NCI-H226 (cell line): ENCODE measurements at regions not wholly inside any gene's neighbourhood (a gene's known extent, or its start where the extent isn't known, plus 50 kb on each side); places are given as distances from the start of the nearest gene placed in this dataset.
"Not testable (repeated sequence)": the region's sequence is repeated elsewhere in the genome, so short reads cannot be mapped to it uniquely, and the experiment has no call there.

Source experiments
- DNase-seq: peaks from one replicate; pipeline ENCODE4 v3.0.0-alpha.2; 2015

DNA sequence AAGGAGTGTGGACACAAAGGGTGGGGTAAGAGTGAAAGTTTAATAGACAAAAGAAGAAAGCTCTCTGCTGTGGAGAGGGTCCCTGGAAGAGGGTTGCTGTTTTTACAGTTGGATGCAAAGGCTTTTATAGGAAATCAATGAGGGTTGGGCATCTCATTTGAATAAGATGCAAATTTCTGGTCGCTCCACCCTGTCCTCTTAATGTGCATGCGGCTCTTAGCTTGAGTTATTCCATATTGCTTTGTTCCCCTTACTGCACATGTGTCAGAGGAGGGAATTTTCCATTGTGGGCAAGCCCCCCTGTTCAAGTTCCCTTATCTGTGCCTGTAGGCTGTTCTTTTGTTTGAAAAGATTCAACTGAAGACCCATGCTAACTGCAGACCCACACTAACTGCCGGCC is 326.5 kb downstream of the BCL11A start:
- DNase-seq = no peak

DNA sequence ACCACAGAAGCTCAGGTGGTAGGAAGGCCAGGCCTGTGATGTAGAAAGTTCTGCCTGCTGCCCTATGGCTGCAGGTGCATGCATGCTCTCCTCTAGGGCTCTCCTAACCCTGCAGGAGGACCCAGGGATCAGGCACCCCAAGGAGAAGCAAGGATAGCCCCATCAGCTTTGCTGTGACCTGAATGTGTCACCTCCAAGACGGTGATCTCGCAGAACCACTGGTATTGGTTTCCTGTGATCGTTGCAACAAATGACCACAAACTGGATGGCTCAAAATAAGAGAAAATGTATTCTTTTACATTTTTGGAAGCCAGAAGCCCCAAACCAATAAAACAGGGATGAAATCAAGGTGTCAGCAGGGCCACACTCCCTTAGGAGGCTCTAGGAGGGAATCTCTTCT is 327.3 kb downstream of the BCL11A start:
- no peak for DNase-seq

DNA sequence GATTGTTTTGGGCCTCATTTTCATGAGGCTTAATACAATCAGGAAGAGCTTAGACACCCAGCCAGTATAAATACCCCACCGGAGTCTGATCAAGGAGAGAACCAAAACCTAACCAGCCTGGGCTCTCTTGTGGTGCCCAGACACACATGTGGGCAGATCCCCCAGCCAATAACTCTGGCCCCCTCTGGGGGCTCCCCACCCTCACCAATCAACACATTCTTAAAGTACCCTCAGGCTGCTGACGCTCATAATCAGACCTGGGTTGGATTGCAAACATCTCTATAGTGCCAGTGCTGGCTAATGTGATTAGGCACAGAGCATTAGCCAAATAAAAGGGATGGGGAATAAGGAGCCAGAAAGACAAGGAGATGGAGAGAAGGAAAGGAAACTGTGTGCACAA is 329.6 kb downstream of the BCL11A start:
- no peak for DNase-seq

DNA sequence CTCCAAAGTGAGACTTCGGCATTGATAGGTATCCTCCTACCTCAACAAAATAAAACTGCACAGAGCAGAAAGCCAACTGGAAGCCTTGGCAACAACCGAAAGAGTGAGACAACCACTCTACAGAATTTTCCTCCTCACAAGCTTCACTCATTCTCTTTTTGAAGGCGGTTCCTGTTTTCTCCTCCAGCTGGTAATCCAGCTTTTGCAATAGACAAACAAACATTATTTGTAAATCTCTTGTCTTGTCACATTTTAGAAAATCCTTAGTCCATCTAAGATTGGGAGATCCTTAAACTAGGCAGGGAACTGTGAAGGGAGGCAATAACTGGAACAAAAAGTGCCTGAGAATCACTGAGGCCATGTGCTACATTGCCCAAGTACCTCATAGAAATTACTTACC is 332.4 kb downstream of the BCL11A start:
- DNase-seq = no peak

DNA sequence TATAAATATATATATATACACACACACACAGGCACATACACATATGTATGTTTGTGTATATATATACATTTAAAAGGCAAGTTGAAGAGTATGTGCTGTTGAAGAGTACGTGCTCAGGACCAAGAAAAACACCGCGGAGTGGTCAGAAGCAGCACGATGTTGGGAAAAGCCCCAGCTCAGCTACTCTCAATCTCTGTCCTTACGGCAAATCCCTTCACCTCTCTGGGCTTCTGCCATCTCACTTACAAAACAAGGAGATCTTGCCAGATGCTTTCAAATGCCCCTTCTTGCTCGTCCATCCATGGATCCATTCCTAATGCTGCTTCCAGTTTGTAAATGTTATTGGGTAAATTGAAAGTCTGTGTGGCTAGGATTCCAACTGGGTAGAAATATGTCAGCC is 333.9 kb downstream of the BCL11A start:
- DNase-seq = no peak

DNA sequence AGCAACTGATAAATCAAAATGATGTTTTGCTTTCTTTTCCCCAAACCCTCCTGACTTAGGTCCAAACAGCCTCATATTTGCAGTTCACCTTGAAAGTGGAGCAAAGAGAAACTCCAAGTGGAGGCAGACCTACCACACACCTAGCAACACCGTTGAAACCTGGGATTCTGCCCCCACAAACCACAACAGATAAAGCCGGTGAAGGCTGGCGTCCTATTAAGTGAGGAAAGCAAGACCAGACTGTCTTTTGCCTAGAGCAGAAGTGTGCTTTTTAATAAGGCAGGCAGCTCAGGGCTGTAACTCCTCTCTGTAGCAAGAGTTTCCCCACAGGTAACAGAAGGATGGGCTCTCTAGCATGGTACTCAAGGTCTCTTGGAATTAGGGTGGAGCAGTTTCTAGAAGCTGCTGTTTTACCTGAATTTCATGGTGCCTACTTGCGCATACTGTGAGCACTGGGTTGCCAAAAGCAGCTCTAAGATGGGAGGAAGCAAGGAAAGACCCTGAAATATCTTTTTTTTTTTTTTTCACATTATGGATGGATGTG is 336.9 kb downstream of the BCL11A start:
- no peak for DNase-seq

DNA sequence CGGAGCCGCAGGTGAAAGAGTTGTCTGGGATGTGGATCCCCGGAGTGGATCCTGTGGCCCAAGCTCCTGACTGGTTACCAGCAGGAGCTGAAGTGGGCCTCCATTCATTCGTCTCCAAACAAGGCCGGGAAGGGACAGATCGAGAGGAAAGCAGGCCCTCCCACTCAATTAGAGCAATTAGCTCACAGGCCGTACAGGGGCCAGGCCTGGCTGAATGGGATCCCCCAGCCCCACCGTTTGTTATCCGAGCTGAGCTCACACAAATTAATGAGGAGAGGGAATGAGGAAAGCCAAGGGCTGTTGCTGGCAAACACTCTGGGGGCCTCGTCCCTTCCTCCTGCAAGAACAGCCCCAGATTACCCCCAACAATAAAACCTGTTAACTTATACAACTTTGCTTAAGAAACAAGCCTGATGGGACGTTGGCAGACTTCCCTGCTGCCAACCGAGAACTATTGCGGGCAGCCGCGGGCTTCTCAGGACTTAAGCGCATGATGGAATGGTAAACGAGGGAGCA is 338.0 kb downstream of the BCL11A start:
- DNase-seq = no peak

DNA sequence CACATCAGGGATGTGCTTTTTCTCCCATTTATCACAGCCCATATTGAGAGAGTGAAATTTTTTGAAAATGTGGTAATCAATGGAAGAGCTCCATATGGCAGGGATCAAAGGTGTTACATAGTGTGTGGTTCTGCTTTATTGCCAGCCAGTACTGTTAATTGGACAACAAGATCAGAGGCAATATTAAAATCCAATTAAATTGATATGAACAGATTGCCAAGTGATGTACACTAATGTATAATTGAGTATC is 338.9 kb downstream of the BCL11A start:
- no peak for DNase-seq

DNA sequence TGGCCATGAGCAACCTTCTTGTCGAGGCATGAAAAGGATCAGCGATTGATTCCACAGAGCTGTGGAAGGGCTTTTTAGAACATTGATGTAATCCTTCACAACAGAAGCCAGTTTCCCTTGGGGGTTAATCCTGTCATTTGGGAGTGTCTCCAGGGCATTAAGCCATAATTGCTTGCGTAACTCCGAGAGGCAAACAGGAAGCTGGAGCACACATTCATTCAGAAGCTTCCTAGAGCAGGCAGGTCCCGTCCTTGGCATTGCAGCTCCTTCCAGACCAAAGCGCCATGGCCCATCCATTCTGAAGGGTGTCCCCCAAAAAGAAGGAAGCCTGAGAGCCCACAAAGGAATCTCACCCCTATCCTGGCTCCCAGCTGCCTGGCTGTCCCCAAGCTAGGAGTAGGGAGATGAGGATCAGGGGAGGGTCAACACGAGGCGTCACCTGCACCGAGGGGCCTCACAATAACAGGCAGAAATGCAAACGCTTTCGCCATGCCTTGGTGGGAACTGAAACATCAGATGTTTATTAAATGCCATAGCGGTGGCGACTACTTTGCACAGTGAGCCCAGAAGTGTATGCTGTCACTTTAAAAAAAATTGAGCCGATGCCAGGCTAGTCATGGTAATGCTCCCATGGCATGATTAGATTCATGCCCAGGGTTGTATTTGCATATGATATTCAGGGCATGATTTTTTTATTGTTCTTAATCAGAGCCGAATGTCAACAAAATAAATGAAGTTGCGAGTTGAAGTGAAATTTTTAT is 339.4 kb downstream of the BCL11A start:
- DNase-seq = no peak

DNA sequence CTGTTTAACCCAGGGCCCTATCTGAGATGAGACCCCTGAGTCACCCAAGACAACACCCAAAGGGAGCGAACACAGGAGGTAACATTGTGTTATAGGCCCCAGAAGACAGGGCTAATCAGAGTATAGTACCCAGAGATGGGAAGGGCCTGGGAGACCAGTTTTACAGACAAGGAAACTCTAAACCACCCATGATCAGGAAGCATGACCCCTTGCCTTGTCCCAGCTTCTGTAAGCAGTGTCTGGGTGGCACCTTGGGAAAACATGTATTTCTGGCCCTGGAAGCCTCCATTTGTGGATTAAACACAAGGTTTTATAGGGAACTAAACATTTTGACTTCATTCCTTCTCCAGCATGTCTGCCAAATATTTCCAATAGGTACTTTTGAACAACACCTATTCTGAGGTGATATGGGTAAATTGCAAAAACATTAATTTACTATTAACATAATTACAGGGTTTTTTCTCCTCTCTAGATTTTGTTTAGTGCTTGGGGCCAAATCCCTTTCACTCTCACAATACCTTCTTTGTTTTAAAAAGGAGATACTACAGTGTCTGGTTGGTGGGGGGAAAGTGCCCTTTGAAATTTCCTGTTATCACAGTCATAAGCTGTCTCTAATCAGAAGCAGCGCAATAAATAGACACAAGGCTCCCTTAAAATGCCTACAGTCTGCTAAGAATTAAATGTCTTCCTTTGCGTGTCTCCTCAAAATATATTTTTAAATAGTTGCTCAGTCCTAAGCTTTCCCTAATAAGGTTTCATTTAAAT is 341.1 kb downstream of the BCL11A start:
- no peak for DNase-seq

DNA sequence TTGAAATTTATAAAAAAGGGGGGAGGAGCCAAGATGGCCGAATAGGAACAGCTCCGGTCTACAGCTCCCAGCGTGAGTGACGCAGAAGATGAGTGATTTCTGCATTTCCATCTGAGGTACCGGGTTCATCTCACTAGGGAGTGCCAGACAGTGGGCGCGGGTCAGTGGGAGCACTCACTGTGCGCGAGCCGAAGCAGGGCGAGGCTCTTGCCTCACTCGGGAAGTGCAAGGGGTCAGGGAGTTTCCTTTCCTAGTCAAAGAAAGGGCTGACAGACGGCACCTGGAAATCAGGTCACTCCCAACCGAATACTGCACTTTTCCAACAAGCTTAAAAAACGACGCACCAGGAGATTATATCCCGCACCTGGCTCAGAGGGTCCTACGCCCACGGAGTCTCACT is 364.4 kb downstream of the BCL11A start:
- not testable (repeated sequence) for DNase-seq

DNA sequence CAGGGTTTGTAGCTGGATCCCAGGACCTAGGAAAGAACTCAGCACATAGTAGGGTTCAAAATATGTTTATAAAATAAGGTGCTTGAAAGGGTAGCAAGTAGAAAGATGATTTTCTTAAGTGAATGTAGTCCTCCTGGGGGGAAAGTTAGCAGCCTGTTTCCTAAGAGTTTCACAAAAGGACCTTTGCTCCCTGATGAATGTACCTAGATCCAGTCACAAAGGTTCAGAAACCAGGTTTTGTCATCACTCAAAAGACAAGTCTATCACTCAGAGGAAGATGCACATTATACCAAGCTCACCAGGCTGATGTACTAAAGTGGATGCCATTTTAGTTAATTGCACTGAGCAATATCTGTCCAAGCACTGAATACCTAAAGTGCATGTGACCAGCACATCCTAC is 378.2 kb downstream of the BCL11A start:
- DNase-seq = no peak

DNA sequence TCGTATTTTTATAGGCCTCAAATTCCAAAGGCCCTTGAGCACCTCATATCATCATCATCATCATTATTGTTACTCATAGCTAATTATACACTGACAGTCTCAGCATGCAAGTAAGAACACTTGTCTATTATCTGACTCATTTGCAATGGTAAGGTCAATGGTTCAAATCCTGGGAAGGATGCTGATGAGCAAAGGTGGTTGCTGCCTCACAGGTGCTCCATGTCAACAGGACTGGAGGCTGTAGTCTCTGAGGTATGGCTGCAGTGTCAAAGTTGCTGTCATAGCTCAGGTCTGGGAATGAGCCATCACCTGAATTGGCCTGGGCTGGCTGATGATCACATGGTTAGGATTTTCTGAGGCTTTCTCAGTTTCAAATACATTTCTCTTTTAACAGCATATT is 379.3 kb downstream of the BCL11A start:
- no peak for DNase-seq

DNA sequence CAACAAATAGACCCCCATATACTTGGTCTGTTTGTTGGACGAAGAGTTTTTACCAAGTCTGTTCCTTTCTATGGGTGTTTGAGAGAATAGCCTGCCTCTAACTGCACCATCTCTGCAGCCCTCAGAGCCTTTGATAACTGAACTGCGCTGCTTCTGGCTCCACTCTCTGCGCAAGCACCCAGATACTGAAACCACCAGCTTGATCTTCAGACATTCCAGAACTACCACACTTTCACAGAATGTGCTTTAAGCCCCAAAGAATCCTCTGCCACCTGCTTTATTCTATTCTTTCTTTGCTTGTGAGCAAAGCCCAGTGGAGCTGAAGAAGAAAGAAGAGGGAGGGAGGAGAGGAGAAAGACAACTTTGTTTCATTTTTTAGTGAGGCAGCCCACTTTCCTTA is 380.7 kb downstream of the BCL11A start:
- no peak for DNase-seq

DNA sequence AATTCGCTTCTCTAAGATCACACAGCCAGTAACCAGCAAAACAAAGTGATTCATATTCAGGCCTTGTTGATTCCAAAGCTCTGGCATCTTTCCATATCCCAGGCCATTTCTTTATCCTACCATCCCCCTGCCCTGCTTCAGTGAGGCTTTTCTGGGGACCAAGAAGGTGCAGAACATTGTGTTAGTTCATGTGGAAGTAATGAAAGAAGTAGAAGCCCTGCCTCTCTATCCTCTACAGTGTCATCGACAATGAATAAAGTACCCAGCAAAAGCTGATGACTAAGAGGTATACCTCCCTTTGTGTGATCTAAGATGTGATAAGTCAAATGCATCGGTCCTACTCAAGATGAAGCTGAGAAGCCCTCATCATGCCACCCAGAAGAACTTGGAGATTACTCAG is 383.2 kb downstream of the BCL11A start:
- no peak for DNase-seq

DNA sequence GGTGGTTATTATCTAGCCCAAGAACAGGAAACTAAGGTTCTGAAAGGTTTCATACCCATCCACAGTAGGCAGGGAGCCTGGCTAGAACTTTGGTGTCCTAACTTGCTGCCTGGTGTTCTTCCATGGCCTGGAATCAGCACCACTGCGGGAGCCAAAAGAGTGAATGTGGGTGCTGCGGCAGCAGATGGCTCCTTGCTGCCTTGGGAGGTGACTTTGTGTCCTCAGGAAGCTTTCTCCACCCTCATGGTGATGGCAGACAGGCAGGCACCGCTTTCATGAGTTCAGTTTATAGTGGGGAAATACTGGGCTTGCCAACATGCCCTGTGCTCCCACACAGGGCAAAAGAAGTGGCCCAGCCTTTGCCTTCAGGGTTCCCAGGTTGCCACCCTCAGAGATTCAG is 385.2 kb downstream of the BCL11A start:
- no peak for DNase-seq

DNA sequence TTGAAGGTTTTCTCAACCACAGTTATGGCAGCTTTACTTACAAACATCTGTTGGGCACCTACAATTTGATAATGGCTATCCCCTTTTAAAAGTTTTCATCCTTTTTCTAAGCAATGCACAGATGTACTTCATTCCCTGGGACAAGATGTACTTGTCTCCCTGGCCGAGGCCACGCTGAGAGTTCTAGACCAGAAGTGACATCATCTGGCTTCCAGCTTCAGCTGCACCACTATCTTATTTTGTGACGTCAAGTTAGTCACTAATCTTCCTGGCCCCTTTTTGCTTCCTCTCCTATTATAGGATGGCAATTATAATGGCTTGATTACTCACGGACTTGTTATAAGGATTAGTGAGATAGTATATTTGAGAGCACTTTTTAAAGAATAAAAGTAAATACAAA is 386.4 kb downstream of the BCL11A start:
- no peak for DNase-seq

DNA sequence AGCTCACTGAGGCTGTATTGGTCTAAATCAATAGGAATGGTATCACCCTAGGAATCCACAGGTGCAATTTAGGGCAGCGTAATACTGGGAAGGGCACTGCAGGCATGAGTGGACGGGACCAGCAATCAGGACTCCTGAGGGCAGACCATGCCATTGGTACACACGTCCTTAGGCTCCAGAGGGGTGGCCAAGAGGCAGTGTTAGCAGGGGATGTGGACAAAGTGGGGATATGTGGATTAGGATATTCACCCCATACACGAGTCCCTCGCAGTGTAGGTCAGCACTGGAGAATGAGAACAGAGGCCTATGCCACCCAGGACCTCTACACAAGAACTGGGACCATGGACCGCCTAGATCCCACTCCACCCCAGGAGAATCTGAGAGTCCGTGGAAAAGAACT is 389.8 kb downstream of the BCL11A start:
- no peak for DNase-seq

DNA sequence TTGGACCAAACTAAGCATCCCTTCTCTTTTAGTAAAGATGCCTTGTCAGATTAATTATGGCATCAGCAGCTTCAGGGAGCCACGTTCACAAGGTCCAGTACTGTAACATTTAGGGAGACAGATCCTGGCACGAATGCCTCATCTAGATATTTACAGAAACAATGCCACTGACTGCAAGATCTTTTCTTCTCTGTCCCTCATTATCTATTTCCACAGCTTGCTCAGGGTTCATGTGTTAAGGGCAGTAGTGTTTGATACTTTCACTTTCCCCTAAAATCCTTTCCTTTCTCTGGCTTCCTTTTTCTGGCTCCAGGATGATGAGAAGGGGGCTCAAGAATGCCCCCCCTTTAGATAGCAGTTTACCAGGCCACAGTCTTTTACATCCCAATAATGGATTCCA is 393.9 kb downstream of the BCL11A start:
- no peak for DNase-seq

DNA sequence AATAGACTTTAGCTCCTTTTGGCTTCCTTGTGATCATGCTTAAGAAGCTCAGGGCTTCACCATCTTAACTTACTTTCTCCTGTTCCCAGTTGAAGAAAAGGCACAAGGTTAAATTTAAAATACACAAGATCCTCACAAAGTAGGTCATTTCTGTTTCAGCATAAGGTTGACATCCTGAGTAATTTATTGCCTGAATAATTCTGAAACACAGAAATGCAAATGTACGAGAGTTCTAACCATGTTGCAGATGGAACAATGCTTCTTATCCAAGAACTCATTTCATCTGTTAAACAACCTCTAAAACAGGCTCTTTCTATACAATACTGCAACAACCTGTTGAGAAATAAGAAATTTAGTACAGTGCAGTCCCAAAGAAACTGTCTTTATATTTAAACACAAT is 395.2 kb downstream of the BCL11A start:
- DNase-seq = no peak

DNA sequence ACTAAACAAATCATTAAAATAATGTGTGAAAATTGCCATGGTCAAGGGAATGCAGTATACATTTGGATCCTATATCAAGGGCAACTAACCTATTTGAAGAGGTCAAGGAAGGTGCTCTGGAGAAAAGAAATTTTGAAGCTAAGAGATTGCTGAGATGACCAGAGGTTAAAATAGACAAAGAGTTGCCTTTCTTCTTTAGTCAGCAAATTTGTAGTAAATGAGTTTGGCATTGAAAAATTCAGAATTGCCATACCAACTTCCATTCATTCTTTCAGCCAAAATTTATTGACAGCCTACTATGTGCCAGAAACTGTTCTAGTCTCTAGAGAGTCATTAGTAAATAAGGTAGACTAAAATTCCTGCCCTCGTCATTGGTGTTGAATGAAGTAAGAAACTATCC is 396.2 kb downstream of the BCL11A start:
- DNase-seq = no peak

DNA sequence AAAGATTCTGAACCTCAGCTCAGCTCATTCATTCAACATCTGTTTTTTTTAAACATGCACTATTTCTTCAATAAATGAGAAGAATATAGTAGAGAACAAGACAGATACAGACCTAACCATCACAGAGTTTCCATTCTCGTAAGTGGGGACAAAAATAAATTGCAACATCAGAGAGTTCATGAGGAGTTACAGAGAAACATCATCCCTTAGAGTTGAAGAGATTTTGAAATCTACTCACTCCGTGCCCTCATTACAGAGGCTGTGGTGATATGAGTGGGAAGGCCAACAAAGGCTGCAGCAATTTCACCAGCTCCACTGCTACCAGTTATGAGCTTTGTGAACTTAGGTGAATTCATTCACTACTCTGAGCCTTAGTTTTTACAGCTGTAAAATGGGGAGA is 399.3 kb downstream of the BCL11A start:
- no peak for DNase-seq

DNA sequence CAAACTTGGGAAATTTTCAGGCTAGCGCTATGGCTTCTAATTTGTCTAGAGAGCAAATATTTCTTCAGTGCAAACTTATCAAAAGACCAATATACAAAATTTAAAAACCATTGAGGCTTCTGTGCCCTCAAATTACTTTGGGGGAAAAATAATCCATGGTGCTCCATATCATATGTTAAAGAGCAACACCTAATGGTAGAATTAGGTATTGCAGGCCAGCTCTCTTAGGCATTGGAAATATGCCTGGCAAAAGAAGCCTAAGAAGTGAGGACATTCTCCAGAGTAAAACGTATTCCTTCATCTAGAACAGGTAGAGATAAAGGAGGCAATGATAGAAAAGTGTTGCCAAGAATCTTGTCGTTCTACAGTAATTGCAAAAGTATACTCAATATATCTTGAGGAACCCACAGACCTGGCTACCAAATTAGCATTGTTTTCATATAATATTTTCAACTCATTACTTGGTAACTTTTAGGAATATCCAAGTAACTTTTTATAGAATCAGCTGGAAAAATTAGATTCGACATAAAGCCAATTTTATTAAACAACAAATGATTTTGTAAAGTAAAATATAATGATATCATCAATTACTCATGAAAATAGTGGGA is 401.1 kb downstream of the BCL11A start:
- no peak for DNase-seq

DNA sequence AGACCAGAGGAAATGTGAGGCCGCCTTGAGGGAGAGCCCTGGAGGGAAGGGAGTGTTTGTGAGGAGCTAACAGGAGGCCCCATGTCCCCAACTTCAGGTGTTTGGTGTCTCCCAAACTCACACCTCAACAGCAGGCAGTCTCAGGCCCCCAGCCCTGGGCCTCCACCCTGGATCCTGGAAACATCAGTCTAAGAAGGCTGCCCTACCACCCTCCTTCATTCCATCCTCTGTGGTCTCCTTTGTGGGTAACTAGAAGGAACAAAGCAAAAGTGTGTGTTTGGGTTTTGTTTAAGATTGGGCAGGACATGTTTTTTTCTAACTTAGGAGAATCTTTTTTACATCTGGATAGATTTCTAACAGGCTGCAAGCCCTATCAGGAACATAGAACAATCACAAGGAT is 404.3 kb downstream of the BCL11A start:
- no peak for DNase-seq
